Esophagus squamous epithelium (tissue), 4 donors: ENCODE measurements at regions not wholly inside any gene's neighbourhood (a gene's known extent, or its start where the extent isn't known, plus 50 kb on each side); places are given as distances from the start of the nearest gene placed in this dataset.

Source experiments
- CTCF ChIP-seq, 6 experiments: fragments of 450-650 bp in 4 of 6; fragments of 200-600 bp in 2 of 6; sonication (generic) in 2 of 6; IDR thresholded peaks; one replicate each; pipeline ENCODE4 v1.5.1; 2016 to 2019; ENCODE audit warnings: antibody characterized with exemption in 6 of 6, mild to moderate bottlenecking in 4 of 6, moderate library complexity in 4 of 6
- POLR2A ChIP-seq, 4 donors: fragments of 450-650 bp; IDR thresholded peaks; one replicate each; pipeline ENCODE4 v1.6.1; 2017; ENCODE audit warnings: antibody characterized with exemption in 4 of 4, mild to moderate bottlenecking in 4 of 4, moderate library complexity in 3 of 4

GRCh38 chr17:72183194-72183685, 62.4 kb downstream of the SOX9 start:
- TF ChIP-seq POLR2A (IDR thresholded peaks at IDR 0.05): no peak
- TF ChIP-seq CTCF (IDR thresholded peaks at IDR 0.05): no peak
